Stomach (tissue), 8 donors: ENCODE measurements at regions not wholly inside any gene's neighbourhood (a gene's known extent, or its start where the extent isn't known, plus 50 kb on each side); places are given as distances from the start of the nearest gene placed in this dataset.

Experiments
- DNase-seq, 2 donors: peaks; one replicate each; pipeline versions ENCODE4 v3.0.0 to v3.0.0-alpha.2; 2013 to 2019
- H3K27ac ChIP-seq, 5 donors: fragments of 200-600 bp in 4 of 5; sonication (generic) in 4 of 5; one replicate each; pipeline ENCODE4 v1.5.1; 2013 to 2019; ENCODE audit warnings: mild to moderate bottlenecking in 1 of 5, moderate library complexity in 1 of 5
- H3K27me3 ChIP-seq, 3 donors: fragments of 200-600 bp; sonication (generic); one replicate each; pipeline ENCODE4 v1.5.1; 2017 to 2019; ENCODE audit warnings: mixed run types in 1 of 3
- H3K36me3 ChIP-seq, 4 donors: fragments of 200-600 bp; sonication (generic); 1 replicate in 3 of 4; 2 replicates in 1 of 4; pipeline ENCODE4 v1.5.1; 2016 to 2019
- H3K4me1 ChIP-seq, 4 donors: fragments of 200-600 bp; sonication (generic); one replicate each; pipeline ENCODE4 v1.5.1; 2016 to 2019
- H3K4me3 ChIP-seq, 4 donors: fragments of 200-600 bp; sonication (generic) in 3 of 4; one replicate each; pipeline ENCODE4 v1.5.1; 2016 to 2019; ENCODE audit warnings: mild to moderate bottlenecking in 1 of 4
- H3K9me3 ChIP-seq, 4 donors: fragments of 200-600 bp; sonication (generic); one replicate each; pipeline ENCODE4 v1.5.1; 2016 to 2019
- CTCF ChIP-seq, 7 experiments: fragments of 450-650 bp in 4 of 7; fragments of 200-600 bp in 3 of 7; sonication (generic) in 3 of 7; IDR thresholded peaks; one replicate each; pipeline ENCODE4 v1.5.1; 2016 to 2019; ENCODE audit warnings: antibody characterized with exemption in 7 of 7, control low read depth in 2 of 7, mild to moderate bottlenecking in 1 of 7
- EP300 ChIP-seq: sonication (generic); formaldehyde crosslinking; IDR thresholded peaks from one replicate; pipeline ENCODE4 v1.6.1; 2017; ENCODE audit warnings: antibody characterized with exemption
- POLR2A ChIP-seq, 4 donors: fragments of 450-650 bp; IDR thresholded peaks; one replicate each; pipeline ENCODE4 v1.6.1; 2016; ENCODE audit warnings: antibody characterized with exemption in 4 of 4, control low read depth in 2 of 4, mild to moderate bottlenecking in 1 of 4, moderate library complexity in 1 of 4
- POLR2AphosphoS5 ChIP-seq, 3 donors: sonication (generic); formaldehyde crosslinking; IDR thresholded peaks; one replicate each; pipeline ENCODE4 v1.6.1; 2016; ENCODE audit warnings: antibody characterized with exemption in 3 of 3
- WGBS, 5 donors: extraction: QIAGEN DNeasy Blood & Tissue Kit in 3 of 5; methylation state at CpG; one replicate each; pipeline versions ENCODE4 v1.1.5 to v1.1.7; 2013 to 2018; 5-methylcytosine and 5-hydroxymethylcytosine counted together
- intact Hi-C: fragments of 100-400 bp; cut with DNase I; formaldehyde crosslinking; loops from one replicate; pipeline ENCODE4 v1.15.1; 2023; ENCODE audit warnings: low total_unique reads
- donor health status: healthy with polysubstance abuse.
- donor health status: Bipolar disorder and iron deficiency.
- donor health status: healthy.

- no peak for TF ChIP-seq POLR2AphosphoS5 (IDR thresholded peaks at IDR 0.05)
- TF ChIP-seq POLR2A (IDR thresholded peaks at IDR 0.05), result no peak
- TF ChIP-seq EP300, result no peak
- no peak for TF ChIP-seq CTCF (IDR thresholded peaks at IDR 0.05)
- H3K9me3 ChIP-seq, result no peaks in the 10 kb centered on the region
- no peaks in the 10 kb centered on the region for H3K36me3 ChIP-seq
- intact Hi-C loops, result no loop called here
- no peak overlapping the region for H3K4me3 ChIP-seq
- peaks cover 6 to 29% (median 9%) of the 10 kb centered on the region in 4 donors for H3K4me1 ChIP-seq
- no peak for DNase-seq
- 90 to 97% (median 96%) methylated on average over 4 of the region's 4 CpGs for WGBS, 5 donors
- H3K27ac ChIP-seq, result no peak overlapping the region
- no peaks in the 10 kb centered on the region for H3K27me3 ChIP-seq
These were observed 224.8 kb downstream of the RPS24 start for GRCh38 chr10:78258323-78259030.

GRCh38 chr10:78259391-78259790 lies 225.7 kb downstream of the RPS24 start:
- Histone ChIP-seq H3K27me3 (no peaks in the 10 kb centered on the region), H3K4me1 (peaks cover 6 to 29% (median 9%) of the 10 kb centered on the region in 4 donors), H3K27ac (no peak overlapping the region), H3K4me3 (no peak overlapping the region), H3K36me3 (no peaks in the 10 kb centered on the region), H3K9me3 (no peaks in the 10 kb centered on the region)
- intact Hi-C loops, result no loop called here
- TF ChIP-seq POLR2AphosphoS5 (IDR thresholded peaks at IDR 0.05), result no peak
- no peak for TF ChIP-seq EP300
- TF ChIP-seq POLR2A (IDR thresholded peaks at IDR 0.05), result no peak
- no peak for TF ChIP-seq CTCF (IDR thresholded peaks at IDR 0.05)
- DNase-seq, result no peak
- WGBS, 5 donors, result 90 to 100% (median 93%) methylated on average over 3 of the region's 3 CpGs

GRCh38 chr10:78260141-78260540 lies 226.5 kb downstream of the RPS24 start:
- Histone ChIP-seq H3K4me3 (no peak overlapping the region), H3K27ac (no peak overlapping the region), H3K9me3 (no peaks in the 10 kb centered on the region), H3K4me1 (peaks cover 6 to 28% (median 9%) of the 10 kb centered on the region in 4 donors), H3K27me3 (no peaks in the 10 kb centered on the region), H3K36me3 (no peaks in the 10 kb centered on the region)
- TF ChIP-seq CTCF (IDR thresholded peaks at IDR 0.05), result no peak
- no peak for TF ChIP-seq POLR2A (IDR thresholded peaks at IDR 0.05)
- TF ChIP-seq EP300, result no peak
- TF ChIP-seq POLR2AphosphoS5 (IDR thresholded peaks at IDR 0.05), result no peak
- intact Hi-C loops, result no loop called here
- 22 to 55% (median 36%) methylated on average over 10 of the region's 10 CpGs for WGBS, 5 donors
- peak in 1 of 2 donors; percentile 74 for DNase-seq

- H3K9me3 ChIP-seq, result no peaks in the 10 kb centered on the region
- TF ChIP-seq EP300 (no peak), CTCF (IDR thresholded peaks at IDR 0.05) (no peak), POLR2AphosphoS5 (IDR thresholded peaks at IDR 0.05) (no peak), POLR2A (IDR thresholded peaks at IDR 0.05) (no peak)
- no peak for DNase-seq
- no peak overlapping the region for H3K4me3 ChIP-seq
- no peak overlapping the region for H3K27ac ChIP-seq
- intact Hi-C loops, result no loop called here
- 75 to 83% (median 77%) methylated on average over 2 of the region's 2 CpGs for WGBS, 5 donors
- peaks cover 6 to 23% (median 9%) of the 10 kb centered on the region in 4 donors for H3K4me1 ChIP-seq
- no peaks in the 10 kb centered on the region for H3K27me3 ChIP-seq
- H3K36me3 ChIP-seq, result no peaks in the 10 kb centered on the region
These were observed 227.0 kb downstream of the RPS24 start for GRCh38 chr10:78260680-78261079.
